Fibroblast of skin of abdomen (primary cell): ENCODE measurements at regions not wholly inside any gene's neighbourhood (a gene's known extent, or its start where the extent isn't known, plus 50 kb on each side); places are given as distances from the start of the nearest gene placed in this dataset.
"Not testable (repeated sequence)": the region's sequence is repeated elsewhere in the genome, so short reads cannot be mapped to it uniquely, and the experiment has no call there.

Experiments used
- DNase-seq: peaks from one replicate; pipeline ENCODE4 v3.0.0-alpha.2; 2013

DNA sequence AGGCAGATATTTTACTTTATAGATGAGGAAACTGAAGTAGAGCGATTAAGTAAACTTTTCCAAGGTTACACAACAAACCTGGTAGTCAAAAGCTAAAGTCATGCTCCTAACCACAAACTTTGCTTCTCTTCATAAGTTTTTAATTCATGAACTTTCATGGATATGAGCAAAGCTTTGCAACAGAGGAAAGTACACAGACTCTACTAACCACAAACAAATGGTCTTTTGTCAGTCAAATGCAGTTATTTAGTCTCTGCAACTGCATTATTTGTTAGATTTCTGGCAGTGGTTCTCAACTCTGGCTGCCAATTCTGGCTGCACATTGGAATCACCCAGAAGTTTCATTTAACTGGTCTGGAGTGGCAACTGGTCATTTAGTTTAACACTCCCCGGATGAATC lies 140.6 kb upstream of the TMEM168 start:
- peak; percentile 79 for DNase-seq

DNA sequence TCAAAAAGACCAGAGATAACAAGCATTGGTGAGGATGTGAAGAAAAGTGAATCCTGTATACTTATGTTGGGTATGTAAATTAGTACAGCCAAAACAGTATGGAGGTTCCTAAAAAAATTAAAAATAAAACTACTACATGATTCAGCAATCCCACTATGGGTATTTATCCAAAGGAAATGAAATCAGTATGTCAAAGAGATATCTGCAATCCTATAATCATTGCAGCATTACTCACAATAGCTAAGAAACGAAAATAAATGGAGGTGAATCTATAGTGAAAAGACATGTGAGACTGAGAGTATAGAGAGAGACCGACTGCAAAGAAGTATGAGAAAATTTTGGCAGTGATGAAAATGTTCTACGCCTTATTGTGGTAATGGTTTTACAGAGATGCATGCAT lies 139.2 kb upstream of the TMEM168 start:
- peak; percentile 44 for DNase-seq

DNA sequence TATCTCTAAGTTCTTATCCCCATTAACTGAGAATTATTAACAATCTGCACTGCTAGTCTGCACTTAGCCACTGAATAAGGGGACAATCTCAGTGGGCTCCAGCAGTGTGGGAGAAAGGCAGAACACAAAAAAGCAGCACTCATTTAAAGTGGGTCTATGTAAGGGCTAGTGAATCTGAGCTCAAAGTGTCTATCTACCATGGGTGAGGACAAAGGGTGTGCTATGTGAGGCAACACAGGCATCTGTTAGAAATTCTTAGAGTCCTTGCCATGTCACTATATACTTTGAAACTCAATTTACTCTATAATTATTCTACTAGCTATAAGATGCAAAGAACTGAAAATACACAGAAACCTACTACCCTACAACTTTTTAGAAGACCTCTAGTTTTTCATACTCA lies 135.8 kb upstream of the TMEM168 start:
- DNase-seq: no peak

DNA sequence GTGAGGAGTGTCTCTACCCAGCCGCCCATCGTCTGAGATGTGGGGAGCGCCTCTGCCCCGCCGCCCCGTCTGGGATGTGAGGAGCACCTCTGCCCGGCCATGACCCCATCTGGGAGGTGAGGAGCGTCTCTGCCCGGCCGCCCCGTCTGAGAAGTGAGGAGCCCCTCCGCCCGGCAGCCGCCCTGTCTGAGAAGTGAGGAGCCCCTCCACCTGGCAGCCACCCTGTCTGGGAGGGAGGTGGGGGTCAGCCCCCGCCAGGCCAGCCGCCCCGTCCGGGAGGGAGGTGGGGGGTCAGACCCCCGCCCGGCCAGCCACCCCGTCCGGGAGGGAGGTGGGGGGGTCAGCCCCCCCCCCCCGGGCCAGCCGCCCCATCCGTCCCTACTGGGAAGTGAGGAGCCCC lies 132.4 kb upstream of the TMEM168 start:
- DNase-seq: not testable (repeated sequence)

DNA sequence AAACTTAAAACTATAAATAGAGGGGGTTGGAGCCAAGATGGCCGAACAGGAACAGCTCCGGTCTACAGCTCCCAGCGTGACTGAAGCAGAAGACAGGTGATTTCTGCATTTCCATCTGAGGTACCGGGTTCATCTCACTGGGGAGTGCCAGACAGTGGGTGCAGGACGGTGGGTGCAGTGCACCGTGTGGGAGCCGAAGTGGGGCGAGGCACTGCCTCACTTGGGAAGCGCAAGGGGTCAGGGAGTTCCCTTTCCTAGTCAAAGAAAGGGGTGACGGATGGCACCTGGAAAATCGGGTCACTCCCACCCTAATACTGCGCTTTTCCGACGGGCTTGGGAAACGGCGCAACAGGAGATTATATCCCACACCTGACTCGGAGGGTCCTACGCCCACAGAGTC lies 126.2 kb upstream of the TMEM168 start:
- DNase-seq: not testable (repeated sequence)

DNA sequence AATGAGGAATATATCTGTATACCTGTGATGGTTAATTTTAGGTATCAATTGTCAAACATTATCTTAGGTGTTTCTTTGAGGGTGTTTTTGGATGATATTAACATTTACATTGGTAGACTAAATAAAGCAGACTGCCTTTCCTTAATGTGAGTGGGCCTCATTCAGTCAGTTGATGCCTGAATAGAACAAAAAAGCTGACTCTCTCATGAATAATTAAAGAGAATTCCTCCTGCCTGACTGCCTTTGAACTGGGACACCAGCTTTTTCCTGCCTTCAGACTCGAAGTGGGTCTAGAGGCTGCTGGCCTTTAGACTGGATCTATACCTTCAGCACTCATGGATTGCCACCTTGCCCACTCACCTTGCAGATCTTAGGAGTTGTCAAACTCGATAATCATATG lies 117.9 kb upstream of the TMEM168 start:
- DNase-seq: no peak

DNA sequence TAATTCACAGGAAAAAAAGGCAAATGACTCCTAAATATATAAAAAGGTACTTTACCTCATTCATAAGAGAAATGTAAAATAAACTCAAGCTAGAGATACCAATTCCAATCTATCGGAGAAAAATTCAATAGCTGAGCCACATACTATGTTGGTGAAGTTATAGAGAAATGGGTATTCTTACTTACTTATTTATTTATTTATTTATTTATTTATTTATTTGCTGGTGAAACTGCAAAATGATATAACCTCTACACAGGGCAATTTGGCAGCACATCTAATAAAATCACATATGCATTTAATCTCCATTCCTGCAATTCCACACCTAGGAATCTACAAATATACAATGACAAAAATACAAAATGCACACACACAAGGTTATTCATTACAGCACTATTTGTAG lies 117.5 kb upstream of the TMEM168 start:
- DNase-seq: no peak

DNA sequence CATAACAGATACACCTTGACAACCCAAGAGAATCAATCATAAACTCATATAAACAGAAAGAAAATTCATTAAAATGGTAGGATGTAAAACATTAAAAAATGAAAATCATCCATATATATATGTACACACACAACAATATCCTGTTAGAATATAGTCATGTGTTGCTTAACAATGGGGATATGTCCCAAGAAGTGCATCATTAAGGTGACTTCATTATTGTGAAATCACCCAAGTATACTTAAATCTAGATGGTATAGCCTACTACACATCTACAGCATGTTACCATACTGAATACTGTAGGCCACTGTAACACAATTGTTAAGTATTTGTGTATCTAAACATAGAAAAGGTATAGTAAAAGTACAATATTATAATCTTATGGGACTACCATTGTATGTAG lies 115.8 kb upstream of the TMEM168 start:
- DNase-seq: no peak

DNA sequence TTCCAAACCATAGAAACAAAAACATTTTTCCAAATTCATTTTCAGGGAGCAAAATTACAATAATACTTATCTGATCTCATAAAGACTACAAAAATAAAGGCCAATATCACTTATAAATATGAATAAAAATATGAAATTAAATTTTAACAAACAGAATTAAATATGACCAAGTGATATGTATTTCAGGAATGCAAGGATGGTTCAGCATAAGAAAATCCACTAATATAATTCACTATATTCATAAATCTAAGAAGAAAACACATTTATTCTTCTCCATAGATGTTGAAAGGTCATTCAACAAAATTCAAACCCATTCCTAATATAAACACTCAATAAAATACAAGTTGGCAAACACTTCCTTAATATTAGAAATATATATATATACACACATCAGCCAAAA lies 115.2 kb upstream of the TMEM168 start:
- no peak for DNase-seq

DNA sequence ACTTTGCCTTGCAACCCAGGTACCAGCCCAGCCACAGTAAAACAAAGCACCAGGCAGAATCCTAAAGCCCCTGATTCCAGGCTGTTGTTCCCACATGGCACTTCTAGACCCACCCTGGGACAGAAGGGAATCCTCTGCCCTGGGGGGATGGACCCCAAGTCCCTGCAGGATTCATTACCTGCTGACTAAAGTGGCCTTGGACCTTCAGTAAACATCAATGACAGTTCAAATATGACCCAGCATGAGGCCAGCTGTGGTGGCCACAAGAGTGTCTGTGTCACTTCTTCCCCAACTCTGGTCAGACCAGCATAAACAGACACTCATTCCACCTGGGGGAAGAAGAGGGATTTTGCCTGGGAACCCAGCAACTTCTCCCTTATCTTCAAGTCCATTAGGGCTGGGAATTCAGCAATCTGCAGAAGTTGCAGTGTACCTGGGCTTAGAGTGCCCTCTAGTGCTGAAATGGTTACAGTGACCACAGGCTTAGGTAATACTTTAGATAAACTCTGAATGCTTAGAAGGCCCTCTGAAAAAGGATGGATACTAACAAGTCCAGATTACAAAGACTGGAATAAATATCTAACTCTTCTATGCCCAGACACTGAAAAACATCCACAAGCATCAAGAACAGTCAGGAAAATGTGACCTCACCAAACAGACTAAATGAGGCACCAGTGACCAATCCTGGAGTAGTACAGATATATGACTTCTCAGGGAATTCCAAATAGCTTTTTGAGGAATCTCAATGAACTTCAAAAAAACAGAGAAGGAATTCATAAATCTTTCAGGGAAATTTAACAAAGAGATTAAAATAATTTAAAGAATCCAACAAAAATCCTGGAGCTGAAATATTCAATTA lies 108.5 kb upstream of the TMEM168 start:
- DNase-seq: peak; percentile 64

DNA sequence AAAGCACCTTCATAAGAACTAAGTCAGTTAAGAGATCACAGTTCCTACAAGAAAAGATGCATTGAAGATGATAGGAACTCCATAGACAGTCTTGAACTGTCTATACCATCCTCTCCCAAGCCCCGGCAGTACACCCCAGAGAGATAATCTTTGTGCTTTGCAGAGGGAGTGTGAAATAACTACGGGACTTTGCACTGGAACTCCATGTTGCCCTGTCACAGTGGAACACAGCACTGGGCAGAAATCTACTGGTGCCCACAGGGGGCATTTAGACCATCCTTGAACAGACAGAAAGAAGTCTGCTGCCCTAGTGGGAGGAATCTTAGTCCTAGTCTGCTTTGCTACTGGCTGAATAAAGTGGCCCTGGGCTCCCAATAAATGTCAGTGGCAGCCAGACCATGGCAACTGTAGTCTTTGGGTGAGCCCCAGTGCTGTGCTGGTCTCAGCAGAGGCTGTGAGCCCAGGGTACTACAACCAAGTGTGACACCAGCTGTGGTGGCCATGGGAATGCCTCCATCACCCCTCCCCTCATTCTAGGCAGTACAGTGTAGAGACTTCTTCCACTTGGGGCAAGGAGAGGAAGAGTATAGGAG lies 107.7 kb upstream of the TMEM168 start:
- no peak for DNase-seq

DNA sequence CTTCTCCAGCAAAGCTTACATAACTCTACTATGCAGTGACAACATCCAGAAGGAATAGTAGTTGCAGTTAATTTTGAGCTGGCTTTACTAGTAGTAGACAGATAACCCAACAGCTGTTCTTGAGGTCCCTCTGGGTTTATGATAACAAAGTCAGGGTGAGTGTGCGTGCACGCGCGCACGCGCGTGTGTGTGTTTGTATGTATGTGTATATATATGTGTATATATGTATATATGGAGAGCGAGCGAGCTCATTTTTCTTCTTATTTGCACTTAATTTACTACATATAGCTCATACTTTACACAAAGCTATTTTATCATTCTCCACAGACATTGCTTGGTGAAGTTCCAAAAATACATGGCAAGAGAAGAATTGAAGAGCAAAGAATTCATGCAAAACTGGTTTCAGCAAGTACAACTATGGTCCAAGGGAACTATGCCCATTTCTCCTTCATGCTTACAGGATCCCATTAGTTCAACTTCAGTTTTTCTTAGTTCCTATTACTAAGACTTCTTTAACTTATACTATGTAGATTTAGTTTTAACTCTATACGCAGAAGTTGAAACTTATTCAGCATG lies 105.9 kb upstream of the TMEM168 start:
- no peak for DNase-seq

DNA sequence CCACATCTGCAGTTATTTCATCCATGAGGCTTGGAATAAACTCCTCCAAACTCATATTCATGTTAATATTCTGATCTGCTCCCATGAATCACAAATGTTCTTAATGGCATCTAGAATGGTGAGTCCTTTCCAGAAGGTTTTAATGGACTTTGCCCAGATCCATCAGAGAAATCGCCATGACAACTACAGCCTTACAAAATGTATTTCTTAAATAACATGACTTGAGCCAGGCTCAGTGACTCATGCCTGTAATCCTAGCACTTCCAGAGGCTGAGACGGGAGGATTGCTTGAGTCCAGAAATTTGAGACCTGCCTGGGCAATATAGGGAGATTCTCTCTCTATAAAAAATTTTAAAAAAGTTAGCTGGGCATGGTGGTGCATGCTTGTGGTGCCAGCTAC lies 102.1 kb upstream of the TMEM168 start:
- DNase-seq: peak; percentile 57

DNA sequence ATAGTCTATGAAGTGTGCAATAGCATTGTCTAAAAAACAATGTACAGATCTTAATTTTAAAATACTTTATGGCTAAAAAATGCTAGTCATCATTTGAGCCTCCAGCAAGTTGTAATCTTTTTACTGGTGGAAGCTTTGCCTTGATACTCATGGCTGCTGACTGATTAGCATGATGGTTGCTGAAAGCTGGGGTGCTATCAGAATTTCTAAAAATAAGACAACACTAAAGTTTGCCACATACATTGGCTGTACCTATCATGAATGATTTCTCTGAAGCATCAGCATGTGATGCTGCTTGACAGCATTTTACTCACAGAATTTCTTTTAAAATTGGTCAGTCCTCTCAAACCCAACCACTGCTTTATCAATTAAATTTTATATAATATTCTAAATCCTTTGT lies 101.5 kb upstream of the TMEM168 start:
- DNase-seq: no peak

DNA sequence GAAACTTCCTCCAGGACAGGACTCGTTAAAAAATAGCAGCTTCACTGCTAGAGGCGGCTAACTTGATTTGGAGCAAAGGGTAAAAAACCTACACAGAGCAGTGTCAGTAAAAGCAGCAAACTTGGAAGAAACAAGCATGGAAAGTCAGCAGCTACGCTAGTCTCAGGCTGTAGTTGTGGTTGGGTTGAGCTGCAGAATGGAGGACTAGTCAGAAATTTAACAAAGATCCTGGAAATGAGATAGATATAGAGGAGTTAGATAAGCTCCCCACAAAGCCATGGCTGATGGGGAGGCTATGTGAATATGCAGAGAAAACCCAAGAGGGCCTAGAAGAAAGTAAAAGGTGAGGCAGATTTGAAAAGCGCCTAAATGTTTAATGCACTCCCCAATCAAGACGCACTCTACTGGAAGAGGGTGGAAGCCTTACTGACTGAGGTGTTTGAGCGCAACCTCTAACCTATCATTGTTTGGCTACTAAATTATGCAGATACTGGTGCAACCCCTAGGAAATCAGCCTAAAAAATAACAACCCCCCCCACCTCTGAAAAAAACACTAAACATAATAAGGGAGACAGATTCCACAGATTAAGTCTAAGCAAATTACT lies 99.7 kb upstream of the TMEM168 start:
- no peak for DNase-seq

DNA sequence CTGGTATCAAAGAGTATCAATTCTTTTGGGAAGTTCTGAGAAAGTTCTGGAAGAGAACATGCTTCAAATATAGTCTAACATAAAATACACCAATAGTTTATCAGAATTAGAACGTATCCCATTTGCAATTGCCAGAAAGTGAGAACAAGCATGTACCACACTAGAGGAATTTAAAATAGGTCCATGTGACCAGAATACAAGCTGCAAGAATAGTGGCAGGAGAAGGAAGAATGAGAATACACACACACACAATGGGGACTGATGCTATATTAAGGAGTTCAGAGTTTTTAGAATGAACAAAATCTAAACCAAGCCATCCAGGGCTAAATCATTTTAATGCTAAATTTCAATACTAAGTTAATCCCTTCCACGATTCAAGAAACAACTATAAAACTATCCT lies 99.1 kb upstream of the TMEM168 start:
- DNase-seq: no peak

DNA sequence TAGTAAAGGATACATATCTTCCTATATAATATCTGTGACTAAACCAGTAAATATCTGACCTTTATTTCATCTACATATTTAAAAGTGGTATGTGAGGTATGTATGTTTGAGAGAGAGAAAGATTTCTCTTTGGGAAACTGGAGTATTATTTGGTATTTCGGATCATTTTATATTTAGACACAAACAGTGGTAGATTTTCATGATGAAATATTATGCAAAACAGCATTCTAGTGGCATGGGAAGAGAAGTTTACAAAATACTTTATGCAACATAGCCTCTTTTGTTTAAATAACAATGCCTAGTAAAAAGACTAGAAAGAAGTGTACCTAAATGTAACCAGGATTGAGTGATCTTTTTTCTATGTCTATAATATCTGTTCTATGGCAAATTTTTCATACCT lies 98.6 kb upstream of the TMEM168 start:
- no peak for DNase-seq

DNA sequence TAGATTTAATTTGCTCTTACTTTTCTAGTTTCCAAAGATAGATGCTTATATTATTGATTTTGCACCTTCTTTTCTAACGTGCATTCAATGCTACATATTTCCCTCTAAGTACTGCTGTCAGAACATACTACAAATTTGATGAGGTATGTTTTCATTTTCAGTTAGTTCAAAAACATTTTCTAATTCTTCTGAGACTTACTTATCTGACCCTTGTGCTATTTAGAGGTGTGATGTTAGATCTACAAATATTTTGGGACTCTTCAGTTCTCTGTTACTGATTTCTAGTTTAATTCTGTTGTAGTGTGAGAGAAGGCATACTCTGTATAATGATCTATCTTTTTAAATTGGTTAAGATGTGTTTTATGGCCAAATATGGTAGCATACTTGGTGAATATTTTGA lies 97.8 kb upstream of the TMEM168 start:
- DNase-seq: no peak

DNA sequence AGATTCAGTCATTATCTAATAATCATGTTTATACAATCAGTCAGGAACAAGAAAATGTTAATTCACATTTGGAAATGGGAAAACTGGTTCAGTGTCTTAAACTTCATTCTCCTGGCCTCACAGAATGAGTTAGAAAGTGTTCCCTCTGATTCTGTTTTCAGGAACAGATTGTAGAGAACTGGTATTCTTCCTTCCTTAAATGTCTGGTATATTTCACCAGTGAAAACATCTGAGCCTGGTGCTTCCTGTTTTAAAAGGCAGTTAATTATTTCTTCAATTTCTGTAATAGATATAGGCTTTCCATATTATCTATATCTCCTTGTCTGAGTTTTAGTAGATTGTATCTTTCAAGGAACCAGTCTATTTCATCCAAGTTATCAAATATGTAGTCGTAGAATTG lies 97.1 kb upstream of the TMEM168 start:
- DNase-seq: no peak

DNA sequence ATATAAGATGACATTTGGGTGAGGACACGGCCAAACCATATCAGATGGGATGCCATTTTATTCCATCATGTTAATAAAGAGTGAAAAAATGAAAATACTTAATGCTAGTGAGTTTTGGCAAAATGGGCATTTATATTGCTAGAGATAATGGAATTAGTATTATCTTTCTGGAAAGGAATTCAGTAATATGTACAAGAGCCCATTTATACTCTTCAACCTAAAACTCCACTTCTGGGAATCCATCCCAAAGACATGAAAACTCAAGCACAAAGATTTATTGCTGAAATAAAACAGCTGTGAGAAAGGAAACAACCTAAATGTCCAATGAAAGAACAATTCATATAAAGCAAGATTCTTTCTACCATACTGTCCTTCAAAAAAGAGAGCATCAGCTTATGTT lies 96.0 kb upstream of the TMEM168 start:
- peak; percentile 21 for DNase-seq

DNA sequence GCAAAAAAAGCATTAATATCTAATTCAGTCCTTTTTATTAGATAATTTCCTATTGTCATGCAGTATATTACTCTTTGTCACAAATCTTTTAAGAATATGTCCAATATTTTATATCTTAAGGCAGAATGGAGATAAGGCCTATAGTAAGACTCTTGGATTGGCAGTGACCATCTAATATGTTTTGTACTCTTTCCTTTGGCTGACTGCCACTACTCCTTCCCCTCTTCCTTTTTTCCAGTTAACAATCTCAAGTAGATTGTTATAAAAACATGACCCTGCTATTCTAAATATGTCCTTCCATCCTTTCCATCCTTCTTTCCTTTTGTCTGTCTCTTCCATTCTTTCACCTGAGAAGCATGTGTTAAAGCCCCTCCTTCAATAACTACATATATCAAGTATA lies 92.8 kb upstream of the TMEM168 start:
- no peak for DNase-seq

DNA sequence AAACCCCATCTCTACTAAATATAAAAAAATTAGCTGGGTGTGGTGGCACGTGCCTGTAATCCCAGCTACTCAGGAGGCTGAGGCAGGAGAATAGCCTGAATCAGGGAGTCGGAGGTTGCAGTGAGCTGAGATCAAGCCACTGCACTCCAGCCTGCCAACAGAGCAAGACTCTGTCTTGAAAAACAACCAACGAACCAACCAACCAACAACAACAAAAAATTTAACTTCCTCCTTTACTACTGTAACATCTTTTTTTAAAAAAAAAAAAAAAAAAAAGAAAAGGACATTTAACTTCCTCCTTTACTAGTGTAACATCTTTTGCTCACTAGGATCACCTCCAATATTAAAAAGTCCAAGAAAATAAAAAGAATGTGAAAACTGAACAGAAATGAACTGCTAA lies 92.3 kb upstream of the TMEM168 start:
- no peak for DNase-seq

DNA sequence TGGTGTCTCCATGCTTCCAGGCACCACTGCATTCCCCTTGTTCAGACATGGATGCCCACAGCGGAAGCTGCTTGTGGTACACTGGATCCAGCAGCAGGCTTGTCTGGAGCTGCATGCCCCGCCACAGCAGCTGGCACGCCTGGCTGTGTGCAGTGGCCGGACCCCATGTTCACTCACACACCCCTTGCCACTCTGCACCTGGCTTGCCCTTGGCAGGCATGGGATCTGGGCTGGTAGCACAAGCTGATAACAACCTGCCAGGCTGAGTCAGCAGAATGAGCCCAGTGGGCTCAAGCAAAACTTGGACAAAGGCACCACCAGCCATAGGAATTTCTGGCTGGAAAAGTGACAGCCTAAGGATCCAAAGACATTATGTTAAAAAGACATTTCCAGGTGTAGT lies 91.8 kb upstream of the TMEM168 start:
- DNase-seq: no peak
